Motor neuron (in vitro differentiated cells): ENCODE measurements at regions not wholly inside any gene's neighbourhood (a gene's known extent, or its start where the extent isn't known, plus 50 kb on each side); places are given as distances from the start of the nearest gene placed in this dataset.

Experiments
- ATAC-seq, 8 experiments: fragments of 200-7000 bp; cut with Tn5 transposase; replicated peaks in 6 of 8; 2 replicates each; pipeline ENCODE4 v1.8.0; 2021; ENCODE audit warnings: mild to moderate bottlenecking in 8 of 8, moderate library complexity in 8 of 8
- H3K27ac ChIP-seq, 2 donors: fragments of 250-450 bp; sonication (Bioruptor Pico); 2 replicates each; pipeline ENCODE4 v1.9.0; 2021; ENCODE audit warnings: antibody characterized with exemption in 2 of 2, mild to moderate bottlenecking in 2 of 2, moderate library complexity in 1 of 2
- H3K4me1 ChIP-seq, 2 donors: fragments of 250-450 bp; sonication (Bioruptor Pico); replicated peaks in 1 of 2; 2 replicates each; pipeline ENCODE4 v1.6.1; 2021; ENCODE audit warnings: antibody characterized with exemption in 2 of 2, mild to moderate bottlenecking in 2 of 2, moderate library complexity in 1 of 2
- H3K4me3 ChIP-seq, 5 donors: fragments of 250-450 bp; sonication (Bioruptor Pico); 2 replicates each; pipeline ENCODE4 v1.9.0; 2021; ENCODE audit warnings: antibody characterized with exemption in 5 of 5, mild to moderate bottlenecking in 5 of 5, moderate library complexity in 4 of 5
- WGBS, 10 experiments: fragments of 450-650 bp; shearing (Covaris generic); methylation state at CpG; one replicate each; pipeline ENCODE4 v1.0.0; 2022; 5-methylcytosine and 5-hydroxymethylcytosine counted together
- in situ Hi-C, 9 experiments: fragments of 400-800 bp; cut with MboI; loops; one replicate each; pipeline ENCODE4 v1.15.0; 2021; ENCODE audit warnings: low sequenced_read_pairs in 9 of 9, low pct_unique_long_range_greater_than_20kb in 2 of 9; ENCODE audit not compliant: unreplicated experiment in 9 of 9

DNA sequence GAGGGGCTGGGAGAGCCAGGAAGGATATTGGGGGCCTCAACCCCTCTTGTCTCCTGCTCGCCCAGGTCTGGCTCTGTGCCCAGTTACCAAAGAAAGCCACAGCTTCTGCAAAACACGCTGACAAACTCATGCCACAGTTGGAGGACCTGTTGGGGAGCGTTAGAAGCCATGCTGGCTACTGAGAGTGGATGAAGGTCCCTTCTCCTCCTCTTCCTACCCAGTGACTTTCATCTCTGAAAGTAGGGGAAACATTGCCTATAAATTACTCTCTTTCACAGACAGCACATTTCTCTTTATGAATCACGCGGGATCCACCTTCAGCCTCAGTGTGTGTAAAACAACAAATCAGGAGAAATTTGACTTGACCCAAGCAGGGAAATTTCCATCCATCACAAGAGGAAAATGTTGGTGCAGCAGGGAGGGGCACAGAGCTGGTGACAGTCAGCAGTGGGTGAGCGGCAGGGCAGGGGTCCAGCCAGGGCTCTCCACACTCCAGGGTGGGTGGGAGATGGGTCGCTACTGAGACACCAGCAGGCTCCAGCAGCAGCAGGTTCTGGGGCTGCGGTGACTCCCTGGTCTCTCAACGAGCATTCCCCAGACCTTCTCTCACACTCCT lies 181.9 kb downstream of the FGF18 start:
- Histone ChIP-seq H3K27ac (no peak overlapping the region), H3K4me1 (peaks cover 0 to 8% of the 10 kb centered on the region in 2 donors), H3K4me3 (no peak overlapping the region)
- peak in 4 of 8 experiments; percentile 47 to 56 (median 54) for ATAC-seq
- in situ Hi-C loops, result loop anchor here in 1 of 9 experiments (25.0 kb wide), 1 partner anchor 236 kb away; no protein-coding TSS in a partner anchor
- 27 to 80% (median 40%) methylated on average over 1 to 4 of the region's 9 CpGs; no CpG with 5 or more reads in 5 of the 10 experiments for WGBS, 10 experiments

DNA sequence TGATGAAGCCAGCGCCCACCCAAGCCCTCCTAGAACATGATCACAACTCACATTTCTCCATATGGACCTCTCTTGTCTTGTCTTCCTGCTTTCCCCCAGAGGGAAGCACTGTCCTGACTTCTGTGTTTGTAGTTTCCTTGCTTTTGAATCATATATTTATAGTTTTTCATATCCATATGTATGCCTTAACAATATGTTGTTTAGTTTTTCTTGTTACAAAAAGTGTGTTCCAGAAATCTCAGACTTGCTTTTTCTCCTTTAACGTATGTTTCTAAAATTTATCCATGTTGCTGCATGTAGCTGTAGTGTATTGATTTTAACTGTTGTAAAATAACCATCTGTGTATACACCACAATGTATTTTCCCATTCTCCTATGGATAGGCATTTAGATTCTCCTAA lies 182.0 kb upstream of the SMIM23 start:
- in situ Hi-C loops, result loop anchor here in 1 of 9 experiments (25.0 kb wide), 1 partner anchor 234 kb away; no protein-coding TSS in a partner anchor
- H3K4me1 ChIP-seq, result peaks cover 0 to 8% of the 10 kb centered on the region in 2 donors
- no peak overlapping the region for H3K4me3 ChIP-seq
- 13 to 90% (median 67%) methylated on average over 1 to 2 of the region's 2 CpGs; no CpG with 5 or more reads in 1 of the 10 experiments for WGBS, 10 experiments
- H3K27ac ChIP-seq, result no peak overlapping the region
- ATAC-seq, result no peak

GRCh38 chr5:171604195-171604594 lies 181.4 kb upstream of the SMIM23 start:
- in situ Hi-C loops, result loop anchor here in 1 of 9 experiments (25.0 kb wide), 1 partner anchor 233 kb away; no protein-coding TSS in a partner anchor
- no peak overlapping the region for H3K4me3 ChIP-seq
- no peak for ATAC-seq
- H3K4me1 ChIP-seq, result peaks cover 0 to 8% of the 10 kb centered on the region in 2 donors
- no peak overlapping the region for H3K27ac ChIP-seq

DNA sequence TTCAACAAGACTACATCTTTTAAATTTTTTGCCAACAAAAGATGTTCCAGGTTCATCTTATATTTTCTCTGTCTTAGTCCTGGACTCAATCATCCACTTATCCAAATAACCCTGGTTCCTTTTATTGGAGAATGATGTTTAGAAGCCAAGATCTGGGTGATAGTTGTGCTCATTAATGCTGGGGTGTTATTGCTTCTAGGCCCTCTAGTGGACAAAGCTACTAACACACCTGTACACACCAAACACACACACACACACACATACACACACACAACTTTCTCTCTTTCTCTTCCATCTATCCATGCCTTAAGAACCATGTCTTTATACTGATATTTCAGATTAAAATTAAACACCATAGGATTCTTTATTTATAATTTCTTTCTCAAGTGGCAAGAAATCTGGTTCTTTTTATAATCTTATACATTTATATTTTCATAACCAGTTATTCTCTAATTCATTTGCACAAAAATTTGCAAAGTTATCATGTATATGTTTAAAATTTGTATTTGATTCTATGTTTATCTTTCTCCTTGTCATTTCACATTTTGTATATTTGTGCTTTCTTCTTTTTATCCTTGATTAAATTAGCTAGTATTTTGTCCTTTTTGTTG lies 179.1 kb upstream of the SMIM23 start:
- in situ Hi-C loops, result loop anchor here in 1 of 9 experiments (25.0 kb wide), 1 partner anchor 231 kb away; no protein-coding TSS in a partner anchor
- no peak for ATAC-seq

GRCh38 chr5:171607863-171608262 lies 177.8 kb upstream of the SMIM23 start:
- no peak for ATAC-seq
- Histone ChIP-seq H3K4me1 (no peaks in the 10 kb centered on the region), H3K4me3 (no peak overlapping the region), H3K27ac (no peak overlapping the region)
- WGBS, 10 experiments, result 5 to 83% (median 59%) methylated on average over 1 to 2 of the region's 2 CpGs
- in situ Hi-C loops, result loop anchor here in 1 of 9 experiments (25.0 kb wide), 1 partner anchor 229 kb away; no protein-coding TSS in a partner anchor

More for the DNA sequence above, 179.1 kb upstream of the SMIM23 start:
- Histone ChIP-seq H3K4me1 (peaks cover 0 to under 1% of the 10 kb centered on the region in 2 donors), H3K4me3 (no peak overlapping the region), H3K27ac (no peak overlapping the region)

GRCh38 chr5:171609806-171610452 lies 175.7 kb upstream of the SMIM23 start:
- in situ Hi-C loops, result loop anchor here in 1 of 9 experiments (25.0 kb wide), 1 partner anchor 227 kb away; no protein-coding TSS in a partner anchor

GRCh38 chr5:171610686-171611085 lies 174.9 kb upstream of the SMIM23 start:
- no peak overlapping the region for H3K4me3 ChIP-seq
- WGBS, 10 experiments, result 0 to 100% (median 75%) methylated on average over 1 to 4 of the region's 5 CpGs; no CpG with 5 or more reads in 2 of the 10 experiments
- no peak overlapping the region for H3K27ac ChIP-seq
- H3K4me1 ChIP-seq, result peaks cover 0 to 3% of the 10 kb centered on the region in 2 donors
- in situ Hi-C loops, result loop anchor here in 1 of 9 experiments (25.0 kb wide), 1 partner anchor 227 kb away; no protein-coding TSS in a partner anchor
- no peak for ATAC-seq

More at GRCh38 chr5:171609806-171610452, 175.7 kb upstream of the SMIM23 start:
- no peaks in the 10 kb centered on the region for H3K4me1 ChIP-seq
- H3K27ac ChIP-seq, result no peak overlapping the region
- WGBS, 10 experiments, result 13 to 96% (median 71%) methylated on average over 1 to 3 of the region's 3 CpGs; no CpG with 5 or more reads in 2 of the 10 experiments
- no peak for ATAC-seq
- H3K4me3 ChIP-seq, result no peak overlapping the region

GRCh38 chr5:171612749-171613148 lies 172.9 kb upstream of the SMIM23 start:
- no peak overlapping the region for H3K27ac ChIP-seq
- peaks cover 0 to 10% of the 10 kb centered on the region in 2 donors for H3K4me1 ChIP-seq
- WGBS, 10 experiments, result 0 to 83% (median 49%) methylated on average over 1 to 4 of the region's 5 CpGs; no CpG with 5 or more reads in 5 of the 10 experiments
- no peak for ATAC-seq
- in situ Hi-C loops, result loop anchor here in 1 of 9 experiments (25.0 kb wide), 1 partner anchor 225 kb away; no protein-coding TSS in a partner anchor
- no peak overlapping the region for H3K4me3 ChIP-seq

DNA sequence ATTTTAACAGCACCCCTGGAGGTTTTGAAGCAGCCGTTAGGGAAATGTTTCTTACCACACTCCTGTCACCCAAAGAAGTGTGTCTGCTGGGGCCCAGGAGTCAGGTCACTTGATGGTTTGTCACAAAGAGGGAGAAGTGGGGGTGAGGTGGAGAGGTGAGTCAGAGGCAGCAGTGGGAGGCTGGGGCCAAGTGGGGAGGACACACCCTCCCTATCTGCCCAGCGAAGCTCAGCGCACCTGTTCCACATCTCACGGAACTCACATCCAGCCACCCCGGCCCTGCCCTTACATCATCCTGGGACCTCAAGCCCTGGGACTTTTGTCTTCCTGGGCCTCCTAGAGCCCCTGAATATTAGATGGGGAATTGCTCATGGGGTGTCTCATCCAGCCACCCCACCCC lies 171.1 kb upstream of the SMIM23 start:
- no peak for ATAC-seq
- in situ Hi-C loops, result loop anchor here in 1 of 9 experiments (25.0 kb wide), 1 partner anchor 223 kb away; no protein-coding TSS in a partner anchor
- WGBS, 10 experiments, result 83 to 100% (median 100%) methylated on average over 1 to 2 of the region's 5 CpGs; no CpG with 5 or more reads in 7 of the 10 experiments

DNA sequence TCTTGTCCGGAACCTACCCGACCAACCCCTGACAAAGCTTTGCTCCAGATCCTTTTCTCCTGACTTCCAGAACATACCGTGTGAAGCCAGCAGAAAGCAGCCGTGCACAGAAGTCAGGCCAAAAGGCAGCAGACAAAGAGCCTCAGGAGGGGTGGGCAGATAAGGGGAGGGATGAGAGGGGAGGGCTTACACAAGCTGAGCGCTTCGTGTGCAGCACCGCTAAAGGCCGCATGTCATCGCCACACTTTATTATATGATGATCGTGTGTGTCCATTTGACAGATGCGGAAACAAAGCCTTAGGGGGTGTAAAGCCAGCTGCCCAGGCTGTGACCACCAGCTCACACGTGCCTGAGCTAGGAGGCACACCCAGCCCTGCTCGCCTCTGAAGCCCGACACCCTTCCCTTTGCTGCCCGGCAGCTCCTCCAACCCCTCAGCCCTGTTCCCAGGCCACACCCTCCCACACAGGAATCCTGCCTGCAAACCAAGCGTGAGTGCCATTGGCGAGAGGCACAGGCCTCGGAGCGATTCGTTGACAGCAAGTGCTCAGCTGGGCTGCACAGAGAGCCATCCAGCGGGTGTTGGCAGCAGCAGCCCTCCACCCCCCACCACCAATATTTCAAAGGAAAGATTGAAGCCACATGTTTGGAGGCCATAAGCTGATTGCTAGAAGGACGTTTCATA lies 170.5 kb upstream of the SMIM23 start:
- H3K27ac ChIP-seq, result no peak overlapping the region
- in situ Hi-C loops, result loop anchor here in 1 of 9 experiments (25.0 kb wide), 1 partner anchor 222 kb away; no protein-coding TSS in a partner anchor
- ATAC-seq, result peak; percentile 50 to 100 (median 77)
- 0 to 52% (median 3%) methylated on average over 1 to 6 of the region's 22 CpGs; no CpG with 5 or more reads in 3 of the 10 experiments for WGBS, 10 experiments
- H3K4me3 ChIP-seq, result no peak overlapping the region
- H3K4me1 ChIP-seq, result peaks cover 0 to 10% of the 10 kb centered on the region in 2 donors

More for the DNA sequence above, 171.1 kb upstream of the SMIM23 start:
- Histone ChIP-seq H3K4me1 (peaks cover 0 to 10% of the 10 kb centered on the region in 2 donors), H3K4me3 (no peak overlapping the region), H3K27ac (no peak overlapping the region)

GRCh38 chr5:171615705-171616640 lies 169.6 kb upstream of the SMIM23 start:
- in situ Hi-C loops, result loop anchor here in 1 of 9 experiments (25.0 kb wide), 1 partner anchor 221 kb away; no protein-coding TSS in a partner anchor
- H3K27ac ChIP-seq, result no peak overlapping the region
- H3K4me1 ChIP-seq, result peaks cover 0 to 10% of the 10 kb centered on the region in 2 donors
- WGBS, 10 experiments, result 0 to 88% (median 52%) methylated on average over 1 to 8 of the region's 22 CpGs; no CpG with 5 or more reads in 3 of the 10 experiments
- no peak overlapping the region for H3K4me3 ChIP-seq
- ATAC-seq, result peak in 6 of 8 experiments; percentile 7 to 39 (median 22)
